HG02642 (cell line): ENCODE measurements at regions not wholly inside any gene's neighbourhood (a gene's known extent, or its start where the extent isn't known, plus 50 kb on each side); places are given as distances from the start of the nearest gene placed in this dataset.
A peak's percentile ranks its signal among the peaks of the same experiment; 100 is the strongest.

Experiments used
- ATAC-seq: cut with Tn5 transposase; IDR thresholded peaks from one replicate; pipeline ENCODE4 v1.9.1; 2021; ENCODE audit warnings: mild to moderate bottlenecking; ENCODE audit not compliant: unreplicated experiment, poor library complexity

DNA sequence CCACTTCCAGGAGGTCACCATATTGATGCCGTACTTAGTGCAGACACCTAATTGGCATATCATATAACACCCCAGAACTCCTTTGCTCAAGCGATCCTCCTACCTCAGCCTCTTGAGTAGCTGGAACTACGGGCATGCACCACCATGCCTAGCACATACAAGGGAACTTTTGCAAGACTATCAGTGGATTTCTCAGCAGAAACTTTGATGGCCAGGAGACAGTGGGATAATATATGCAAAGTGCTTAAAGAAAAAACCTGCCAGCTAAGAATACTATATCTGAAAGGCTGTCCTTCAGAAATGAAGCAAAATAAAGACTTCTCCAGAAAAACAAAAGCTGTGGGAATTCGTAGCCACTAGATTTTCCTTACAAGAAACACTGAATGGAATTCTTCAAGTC is 387.1 kb downstream of the DHX35 start:
- no peak for ATAC-seq

DNA sequence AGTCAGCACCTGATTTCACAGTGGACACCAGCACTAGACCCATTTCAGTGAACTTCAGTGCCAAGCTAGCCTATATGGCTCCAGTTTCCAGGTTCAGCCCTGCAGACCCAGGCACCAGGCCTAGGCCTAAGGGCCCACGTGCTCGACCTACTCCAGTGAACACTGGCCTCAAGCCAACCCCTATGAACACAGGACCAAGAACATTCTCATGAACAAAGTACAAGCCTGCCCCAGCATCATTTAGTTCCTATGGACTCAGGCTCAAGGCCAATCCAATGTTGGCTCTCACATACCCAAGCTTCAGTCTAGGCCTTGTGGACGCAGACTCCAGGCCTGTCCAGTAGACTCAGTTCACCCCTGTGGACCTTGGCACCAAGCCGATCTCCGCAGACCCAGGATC is 385.5 kb downstream of the DHX35 start:
- no peak for ATAC-seq

DNA sequence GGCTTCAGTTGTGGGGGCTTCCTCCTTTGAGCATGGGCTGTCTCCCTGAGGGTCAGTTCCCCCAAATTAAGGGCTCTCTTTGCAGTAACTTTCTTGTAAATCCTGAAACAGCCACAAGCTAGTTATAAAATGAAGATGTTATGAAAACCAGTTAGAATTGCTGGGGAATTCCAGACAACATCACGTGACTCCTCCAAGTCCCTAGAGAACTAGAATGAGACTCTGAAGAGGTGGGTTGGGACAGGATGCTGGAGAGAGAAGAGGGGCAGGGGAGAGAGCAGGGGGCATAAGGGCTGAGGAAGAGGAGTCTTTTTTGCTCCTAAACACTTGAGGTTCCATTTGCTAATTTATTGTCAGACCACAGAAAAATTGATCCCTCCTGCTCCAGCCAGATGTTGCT is 380.3 kb downstream of the DHX35 start:
- ATAC-seq: no peak

- peak; percentile 93 for ATAC-seq
Measured at GRCh38 chr20:39338469-39339376, 376.6 kb downstream of the DHX35 start.

DNA sequence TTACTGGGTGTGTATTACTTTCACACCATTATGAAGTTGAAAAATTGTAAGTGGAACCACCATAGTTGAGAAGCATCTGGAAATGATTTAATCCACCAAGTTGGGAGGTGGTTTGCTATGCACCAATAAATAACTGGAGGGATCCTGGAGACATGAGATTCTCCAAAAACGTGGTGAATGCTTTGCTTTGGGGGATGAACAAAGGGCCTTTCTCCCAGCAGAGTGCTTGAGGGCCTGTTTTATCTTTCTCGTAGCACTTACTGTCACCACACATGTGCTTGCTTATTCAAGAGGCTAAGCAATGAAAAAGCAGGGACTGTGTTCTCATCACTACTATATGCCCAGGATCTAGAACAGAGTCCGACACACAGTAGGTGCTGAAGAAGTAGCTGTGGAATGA is 371.1 kb downstream of the DHX35 start:
- no peak for ATAC-seq

DNA sequence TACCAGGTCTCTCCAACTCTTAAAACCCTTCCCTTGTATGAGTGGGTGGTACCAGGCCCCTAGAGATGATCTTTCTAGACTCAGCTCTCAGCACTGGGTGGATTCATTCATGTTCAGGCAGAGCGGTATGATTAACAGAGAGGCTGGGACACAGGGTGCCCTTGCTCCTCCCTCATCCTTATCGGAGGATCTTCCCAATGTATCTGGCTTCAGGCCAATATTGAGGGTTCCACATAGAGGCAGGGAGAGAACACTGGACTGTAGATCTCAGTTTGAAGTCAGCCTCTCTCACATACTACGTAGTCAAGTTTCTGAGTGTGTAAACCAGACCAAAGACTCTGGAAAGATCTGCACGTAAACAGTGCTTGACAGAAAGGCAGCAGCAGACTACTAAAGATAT is 366.2 kb downstream of the DHX35 start:
- ATAC-seq: no peak

DNA sequence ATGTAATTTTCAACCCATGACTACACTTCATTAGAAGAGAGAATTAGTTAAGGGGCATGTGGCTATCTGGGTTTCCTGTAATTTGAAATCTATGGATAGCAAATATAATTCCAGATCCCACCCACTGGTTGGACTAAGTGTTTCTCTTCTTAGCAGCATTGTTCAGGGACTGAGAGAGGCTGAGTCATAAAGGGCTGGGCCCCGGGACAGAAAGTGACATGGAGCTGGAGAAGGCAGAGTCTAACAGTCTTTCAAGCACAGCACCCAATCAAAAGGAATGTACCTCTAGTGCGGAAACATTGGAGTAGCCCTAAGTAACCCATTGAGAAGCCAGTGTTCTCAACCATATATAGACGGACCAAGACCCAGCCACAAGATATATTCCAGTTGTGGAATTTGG is 363.9 kb downstream of the DHX35 start:
- no peak for ATAC-seq

- no peak for ATAC-seq
Measured at GRCh38 chr20:39318911-39319310, 356.8 kb downstream of the DHX35 start.

DNA sequence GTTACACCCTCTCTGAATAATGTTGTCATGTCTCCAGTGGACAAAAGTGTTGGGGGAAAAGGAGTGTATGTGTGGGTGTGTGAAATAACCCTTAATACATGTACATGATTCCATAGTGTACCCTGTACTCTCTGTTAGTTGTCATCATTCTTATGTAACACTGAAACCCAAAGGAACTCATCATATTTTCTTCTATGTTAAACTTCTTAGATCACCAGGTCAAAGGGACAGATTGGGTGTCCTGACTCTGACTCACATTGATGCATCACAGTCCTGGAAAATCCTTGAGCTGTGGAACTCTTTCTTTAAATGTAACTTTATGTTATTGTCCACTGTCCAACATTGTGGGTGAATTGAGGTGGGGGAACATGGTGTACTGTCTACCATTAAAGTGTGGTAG is 350.5 kb downstream of the DHX35 start:
- no peak for ATAC-seq

DNA sequence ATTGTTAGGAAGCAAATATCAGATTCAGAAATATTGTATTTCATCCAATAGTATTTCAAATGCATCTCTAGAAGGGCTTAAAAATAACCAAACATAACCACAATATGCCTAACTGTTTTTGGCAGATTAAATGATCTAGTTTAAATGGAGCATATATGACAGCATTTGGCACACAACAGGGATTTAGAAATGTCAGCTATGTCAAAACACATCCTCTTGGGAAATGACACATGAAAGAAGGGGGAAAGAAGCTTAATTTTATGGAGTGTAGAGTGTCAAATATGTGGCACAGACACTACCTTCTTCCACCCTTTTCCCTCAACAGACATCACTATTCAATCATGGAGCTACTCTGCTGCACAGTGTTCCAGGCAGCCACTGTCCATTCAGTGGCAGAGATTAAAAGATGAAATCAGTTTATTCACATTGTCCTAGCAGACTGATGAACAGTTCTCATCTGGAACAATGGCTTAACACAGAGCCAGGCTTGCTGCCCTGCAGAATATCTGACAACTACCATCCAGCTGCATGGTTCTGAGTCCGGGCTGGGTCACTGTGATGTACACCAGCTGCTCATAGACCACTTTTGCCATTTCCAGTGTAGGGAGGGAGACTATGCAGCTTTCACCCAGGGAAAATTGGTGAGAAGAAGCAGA is 349.8 kb downstream of the DHX35 start:
- no peak for ATAC-seq

- ATAC-seq: no peak
Measured at GRCh38 chr20:39310363-39310995, 348.3 kb downstream of the DHX35 start.

- no peak for ATAC-seq
Measured at GRCh38 chr20:39309458-39309857, 347.3 kb downstream of the DHX35 start.

- no peak for ATAC-seq
Measured at GRCh38 chr20:39302312-39302711, 340.2 kb downstream of the DHX35 start.

DNA sequence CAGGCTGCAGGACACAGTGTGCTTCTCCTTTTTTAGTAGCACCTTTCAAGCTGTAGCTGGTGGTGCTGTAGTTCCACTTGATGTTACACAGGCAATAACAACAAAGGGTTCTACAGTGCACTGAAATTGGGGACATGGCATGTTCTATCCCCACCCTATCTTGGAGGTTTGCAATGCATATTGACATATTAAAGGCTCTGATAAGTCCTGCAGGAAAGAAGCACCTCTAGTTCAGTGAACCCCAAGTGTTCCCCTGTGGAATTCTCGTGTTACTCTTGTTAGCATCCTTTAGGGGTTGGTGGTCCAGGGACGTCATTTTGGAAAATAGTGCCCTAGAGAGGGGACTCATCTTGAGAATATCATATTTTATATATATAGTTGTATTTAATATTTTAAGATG is 337.6 kb downstream of the DHX35 start:
- ATAC-seq: no peak

- ATAC-seq: no peak
Measured at GRCh38 chr20:39298571-39299506, 336.7 kb downstream of the DHX35 start.

DNA sequence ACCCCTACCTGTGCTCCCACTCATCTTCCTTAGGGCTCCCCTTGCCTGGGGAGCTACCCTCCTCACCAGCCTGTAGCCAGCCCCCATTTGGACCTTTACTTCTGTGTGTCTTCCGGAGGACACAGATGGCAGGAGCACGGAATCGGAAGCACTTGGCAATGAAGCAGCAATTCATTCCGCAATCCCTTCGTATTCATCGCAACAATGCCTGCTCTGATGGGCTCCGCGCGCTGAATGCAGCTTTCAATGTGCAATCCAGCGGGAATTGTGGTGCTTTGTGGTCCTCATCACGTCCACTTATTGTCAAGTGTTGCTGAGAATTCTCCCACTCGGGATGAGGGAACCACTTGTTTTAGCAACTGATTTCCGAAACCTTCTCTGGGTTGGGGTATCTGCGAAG is 336.0 kb downstream of the DHX35 start:
- ATAC-seq: no peak

DNA sequence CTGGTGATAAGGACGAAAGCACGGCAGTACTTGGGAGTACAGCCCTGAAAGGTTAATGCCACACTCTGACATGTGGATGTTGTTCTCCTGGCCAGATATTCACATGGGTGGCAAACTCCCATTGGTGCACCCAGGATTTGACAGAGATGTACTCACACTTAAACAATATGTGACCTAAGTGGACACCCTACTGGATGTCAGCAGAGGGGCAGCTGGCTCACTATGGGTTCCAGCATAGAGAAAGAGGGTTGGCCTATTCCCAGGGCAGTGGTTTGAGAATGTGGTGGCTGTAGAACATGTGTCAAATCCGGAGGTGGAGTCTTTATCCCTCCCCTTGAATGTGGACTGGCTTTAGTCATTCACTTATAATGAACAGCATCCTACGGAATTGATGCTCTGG is 333.2 kb downstream of the DHX35 start:
- no peak for ATAC-seq

DNA sequence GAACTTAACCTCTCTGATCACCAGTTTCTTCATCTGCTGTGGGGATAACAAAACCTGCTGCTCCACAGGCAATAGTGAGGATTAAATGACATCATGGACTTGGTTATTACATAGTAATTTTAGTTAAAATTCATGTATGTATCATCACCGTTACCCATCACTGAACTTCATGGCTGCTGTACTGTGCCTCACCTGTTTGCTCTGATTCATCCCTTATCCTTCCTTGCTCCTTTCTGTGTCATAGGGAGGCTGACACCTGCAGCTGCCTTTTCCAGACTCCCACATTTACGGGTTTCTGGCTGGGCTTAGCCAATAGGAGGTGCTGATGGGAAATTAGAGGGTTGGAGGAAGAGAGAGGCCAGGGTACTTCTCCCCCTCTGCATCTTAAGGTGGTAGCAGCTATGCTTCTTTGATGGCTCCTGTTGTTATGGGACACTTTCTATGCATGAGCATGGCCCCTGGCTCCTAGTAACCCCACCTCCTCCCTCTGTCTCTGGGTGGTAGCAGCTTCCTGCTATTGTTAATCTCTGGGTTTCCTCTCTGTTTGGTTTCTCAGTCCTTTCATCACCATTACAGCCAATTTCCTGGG is 332.1 kb downstream of the DHX35 start:
- no peak for ATAC-seq

- no peak for ATAC-seq
Measured at GRCh38 chr20:39292193-39292736, 330.1 kb downstream of the DHX35 start.

DNA sequence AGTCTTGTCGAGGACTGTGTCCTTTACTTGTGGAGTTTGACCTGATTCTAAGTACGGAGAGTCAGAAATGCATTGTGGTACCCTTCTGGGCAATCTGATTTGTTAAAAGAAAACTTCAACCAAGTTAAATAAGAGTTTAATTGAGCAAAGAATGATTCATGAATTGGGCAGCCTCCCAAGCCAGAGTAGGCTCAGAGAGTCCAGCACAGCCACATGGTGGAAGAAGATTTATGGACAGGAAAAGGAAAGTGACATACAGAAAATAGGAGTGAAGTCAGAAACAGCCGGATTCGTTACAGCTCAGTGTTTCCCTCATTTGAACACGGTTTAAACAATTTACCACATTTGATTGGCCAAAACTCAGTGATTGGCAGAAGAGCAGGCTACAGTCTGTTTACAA is 329.2 kb downstream of the DHX35 start:
- ATAC-seq: no peak
